Activated effector memory CD4-positive, alpha-beta T cell treated with Interleukin-2 at 50 U/mL for 16 hours (primary cell): ENCODE measurements at regions not wholly inside any gene's neighbourhood (a gene's known extent, or its start where the extent isn't known, plus 50 kb on each side); places are given as distances from the start of the nearest gene placed in this dataset.

ENCODE experiments used
- DNase-seq: peaks from one replicate; pipeline ENCODE4 v3.0.0-alpha.2; 2020

- DNase-seq: no peak
Measured at GRCh38 chr2:88281302-88282217, 111.4 kb downstream of the THNSL2 start.

GRCh38 chr2:88269836-88270235 lies 99.7 kb downstream of the THNSL2 start:
- no peak for DNase-seq

GRCh38 chr2:88265352-88266303 lies 95.5 kb downstream of the THNSL2 start:
- DNase-seq: no peak

GRCh38 chr2:88263861-88264260 lies 93.7 kb downstream of the THNSL2 start:
- no peak for DNase-seq

- no peak for DNase-seq
Measured at GRCh38 chr2:88261725-88262124, 91.6 kb downstream of the THNSL2 start.

GRCh38 chr2:88258208-88258607 lies 88.1 kb downstream of the THNSL2 start:
- no peak for DNase-seq

- no peak for DNase-seq
Measured at GRCh38 chr2:88254437-88255091, 84.4 kb downstream of the THNSL2 start.

- no peak for DNase-seq
Measured at GRCh38 chr2:88253997-88254396, 83.9 kb downstream of the THNSL2 start.

GRCh38 chr2:88253375-88253774 lies 83.2 kb downstream of the THNSL2 start:
- no peak for DNase-seq

- no peak for DNase-seq
Measured at GRCh38 chr2:88252646-88253045, 82.5 kb downstream of the THNSL2 start.

GRCh38 chr2:88252111-88252510 lies 82.0 kb downstream of the THNSL2 start:
- DNase-seq: no peak

GRCh38 chr2:88250404-88250803 lies 80.3 kb downstream of the THNSL2 start:
- no peak for DNase-seq

GRCh38 chr2:88248280-88248828 lies 78.2 kb downstream of the THNSL2 start:
- no peak for DNase-seq

- no peak for DNase-seq
Measured at GRCh38 chr2:88247531-88247930, 77.4 kb downstream of the THNSL2 start.

- DNase-seq: no peak
Measured at GRCh38 chr2:88245109-88245508, 75.0 kb downstream of the THNSL2 start.

- DNase-seq: no peak
Measured at GRCh38 chr2:88239781-88240180, 69.6 kb downstream of the THNSL2 start.

GRCh38 chr2:88236666-88237065 lies 66.5 kb downstream of the THNSL2 start:
- DNase-seq: no peak
